ENCODE measurements at regions not wholly inside any gene's neighbourhood (a gene's known extent, or its start where the extent isn't known, plus 50 kb on each side); places are given as distances from the start of the nearest gene placed in this dataset.
"Not testable (repeated sequence)": the region's sequence is repeated elsewhere in the genome, so short reads cannot be mapped to it uniquely, and the experiment has no call there.

DNA sequence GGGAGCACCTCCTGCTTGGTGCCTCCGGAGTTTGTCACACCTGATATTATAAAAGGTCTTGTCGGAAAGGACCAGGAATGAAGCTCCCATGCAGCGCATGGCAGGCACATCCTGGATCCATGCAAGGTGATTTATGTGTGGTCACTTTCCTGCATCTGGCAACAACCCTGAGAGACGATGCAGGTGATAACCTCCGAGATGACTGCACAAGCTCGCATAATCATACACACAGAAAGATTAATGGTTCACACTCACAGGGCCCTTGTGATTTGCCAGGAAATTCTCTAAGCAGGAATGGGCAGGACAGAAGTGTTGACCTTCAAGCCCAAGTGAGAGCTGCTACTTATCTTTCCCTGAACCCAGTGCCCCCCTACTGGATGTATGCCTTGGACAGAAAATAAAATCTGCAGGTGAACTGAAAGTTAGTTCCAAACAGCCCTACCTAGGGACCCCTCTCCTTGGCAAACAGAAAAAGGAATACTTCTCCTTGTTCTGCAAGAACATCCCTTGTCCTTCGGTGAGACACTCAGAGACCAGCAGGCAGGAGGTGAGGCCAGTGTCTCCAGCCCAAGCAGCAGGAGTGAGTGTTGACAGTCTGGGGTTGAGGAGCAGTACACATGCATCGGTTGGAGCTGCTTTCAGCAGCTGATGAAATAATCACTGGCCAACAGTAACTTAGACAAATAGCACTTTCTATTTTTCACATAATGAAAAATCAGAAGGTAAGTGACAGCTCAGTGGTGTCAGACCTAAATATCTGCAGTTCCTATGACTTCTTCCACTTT, 619.4 kb upstream of the B3GAT1 start:
- no peaks in the 10 kb centered on the region for H3K9me3 Mint-ChIP-seq
- H3K27me3 Mint-ChIP-seq (ENCODE audit: low read depth) = no peaks in the 10 kb centered on the region
- H3K4me1 Mint-ChIP-seq (ENCODE audit: low read depth) = no peaks in the 10 kb centered on the region
- H3K4me3 Mint-ChIP-seq = no peak overlapping the region
- DNase-seq (ENCODE audit: low spot score) = no peak
- no peak overlapping the region for H3K27ac Mint-ChIP-seq
- H3K36me3 Mint-ChIP-seq (ENCODE audit: low read depth) = no peaks in the 10 kb centered on the region

DNA sequence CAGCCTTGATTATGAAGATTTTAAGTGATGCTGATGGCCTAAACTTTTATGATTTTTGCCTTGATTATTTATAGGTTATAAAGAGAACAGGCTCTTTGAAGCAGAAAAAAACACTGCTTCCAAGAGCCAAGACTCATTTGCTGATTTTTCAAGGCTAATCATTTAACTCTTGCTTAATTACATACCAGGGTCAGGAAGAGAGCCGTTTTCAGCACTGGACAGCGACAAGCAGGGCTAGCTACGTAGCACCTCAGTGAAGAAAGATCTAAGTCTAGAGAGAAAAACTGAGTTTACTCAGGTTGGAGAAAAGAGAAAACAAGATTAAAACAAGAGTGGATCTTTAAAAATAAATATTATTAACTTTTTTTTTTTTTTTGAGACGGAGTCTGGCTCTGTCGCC, 615.4 kb upstream of the B3GAT1 start:
- Mint-ChIP-seq H3K4me3 (no peak overlapping the region), H3K9me3 (no peaks in the 10 kb centered on the region), H3K4me1 (ENCODE audit: low read depth) (no peaks in the 10 kb centered on the region), H3K27me3 (ENCODE audit: low read depth) (no peaks in the 10 kb centered on the region), H3K27ac (no peak overlapping the region), H3K36me3 (ENCODE audit: low read depth) (no peaks in the 10 kb centered on the region)
- no peak for DNase-seq (ENCODE audit: low spot score)

GRCh38 chr11:135023499-135023898, 611.5 kb upstream of the B3GAT1 start:
- Mint-ChIP-seq H3K4me3 (no peak overlapping the region), H3K36me3 (ENCODE audit: low read depth) (no peaks in the 10 kb centered on the region), H3K27me3 (ENCODE audit: low read depth) (no peaks in the 10 kb centered on the region), H3K4me1 (ENCODE audit: low read depth) (no peaks in the 10 kb centered on the region), H3K9me3 (no peaks in the 10 kb centered on the region), H3K27ac (no peak overlapping the region)
- no peak for DNase-seq (ENCODE audit: low spot score)

DNA sequence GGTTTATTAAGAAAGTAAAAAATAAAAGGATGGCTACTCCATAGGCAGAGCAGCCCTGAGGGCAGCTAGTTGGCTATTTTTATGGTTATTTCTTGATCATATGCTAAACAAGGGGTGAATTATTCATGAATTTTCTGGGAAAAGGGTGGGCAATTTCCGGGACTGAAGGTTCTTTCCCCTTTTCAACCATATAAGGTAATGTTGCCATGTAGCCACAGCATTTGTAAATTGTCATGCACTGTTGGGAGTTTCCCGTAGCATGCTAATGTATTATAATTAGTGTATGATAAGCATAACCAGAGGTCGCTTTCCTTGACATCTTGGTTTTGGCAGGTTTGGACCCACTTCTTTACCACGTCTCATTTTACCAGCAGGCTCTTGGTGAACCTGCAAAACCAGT, 610.4 kb upstream of the B3GAT1 start:
- no peak overlapping the region for H3K4me3 Mint-ChIP-seq
- no peaks in the 10 kb centered on the region for H3K9me3 Mint-ChIP-seq
- H3K4me1 Mint-ChIP-seq (ENCODE audit: low read depth) = no peaks in the 10 kb centered on the region
- H3K27me3 Mint-ChIP-seq (ENCODE audit: low read depth) = no peaks in the 10 kb centered on the region
- no peak overlapping the region for H3K27ac Mint-ChIP-seq
- DNase-seq (ENCODE audit: low spot score) = no peak
- H3K36me3 Mint-ChIP-seq (ENCODE audit: low read depth) = no peaks in the 10 kb centered on the region

GRCh38 chr11:135019899-135020298, 607.9 kb upstream of the B3GAT1 start:
- Mint-ChIP-seq H3K27me3 (ENCODE audit: low read depth) (no peaks in the 10 kb centered on the region), H3K4me1 (ENCODE audit: low read depth) (no peaks in the 10 kb centered on the region), H3K9me3 (no peaks in the 10 kb centered on the region), H3K27ac (no peak overlapping the region), H3K4me3 (no peak overlapping the region), H3K36me3 (ENCODE audit: low read depth) (no peaks in the 10 kb centered on the region)
- no peak for DNase-seq (ENCODE audit: low spot score)

DNA sequence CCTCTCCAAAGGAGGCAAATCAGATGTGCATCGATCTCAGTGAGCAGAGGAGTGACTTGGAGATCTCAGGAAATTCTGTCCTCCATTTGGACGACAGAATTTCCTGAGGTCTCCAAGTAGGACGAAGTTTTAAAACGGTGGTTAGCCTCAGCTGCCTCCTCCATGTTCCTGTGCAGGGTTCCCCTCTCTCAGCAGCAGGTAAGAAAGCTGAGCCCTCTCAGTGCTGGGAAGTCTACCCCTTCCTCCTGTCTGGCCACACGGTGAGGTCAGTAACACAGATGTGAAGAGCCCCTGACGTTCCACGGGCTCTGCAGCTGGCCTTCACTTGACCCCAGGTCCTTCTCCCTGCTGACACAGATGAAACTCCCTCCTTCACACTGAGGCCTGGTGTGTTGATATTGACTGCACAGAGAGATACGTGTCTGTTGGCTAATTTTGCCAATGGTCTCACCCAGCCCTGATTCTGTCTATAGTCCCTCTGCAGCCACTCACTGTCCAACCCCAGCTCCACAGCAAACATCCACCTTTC, 607.4 kb upstream of the B3GAT1 start:
- no peak for DNase-seq (ENCODE audit: low spot score)
- H3K4me3 Mint-ChIP-seq = no peak overlapping the region
- no peaks in the 10 kb centered on the region for H3K4me1 Mint-ChIP-seq (ENCODE audit: low read depth)
- H3K9me3 Mint-ChIP-seq = no peaks in the 10 kb centered on the region
- no peaks in the 10 kb centered on the region for H3K27me3 Mint-ChIP-seq (ENCODE audit: low read depth)
- no peak overlapping the region for H3K27ac Mint-ChIP-seq
- H3K36me3 Mint-ChIP-seq (ENCODE audit: low read depth) = no peaks in the 10 kb centered on the region

DNA sequence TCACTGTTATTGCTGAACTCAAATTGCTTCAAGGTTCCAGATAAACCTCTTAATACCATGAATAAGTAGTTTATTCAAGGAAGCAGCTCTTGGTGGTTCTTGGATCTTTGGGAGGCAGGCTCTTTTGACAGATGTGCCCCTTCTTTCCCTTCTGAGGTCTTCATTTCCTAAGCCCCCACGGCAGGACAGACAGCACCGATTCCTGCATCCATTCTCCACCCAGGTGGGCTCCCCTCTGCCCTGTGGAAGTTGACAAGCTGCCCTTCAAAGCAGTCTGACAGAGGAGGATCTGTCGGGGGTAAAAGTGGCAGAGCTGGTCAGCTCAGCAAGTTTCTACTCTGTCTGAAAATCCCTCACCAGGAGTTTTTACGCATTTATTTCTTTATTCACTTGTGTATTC, 605.3 kb upstream of the B3GAT1 start:
- Mint-ChIP-seq H3K36me3 (ENCODE audit: low read depth) (no peaks in the 10 kb centered on the region), H3K9me3 (no peaks in the 10 kb centered on the region), H3K27ac (no peak overlapping the region), H3K4me3 (no peak overlapping the region), H3K4me1 (ENCODE audit: low read depth) (no peaks in the 10 kb centered on the region), H3K27me3 (ENCODE audit: low read depth) (no peaks in the 10 kb centered on the region)
- no peak for DNase-seq (ENCODE audit: low spot score)

- Mint-ChIP-seq H3K4me3 (no peak overlapping the region), H3K4me1 (ENCODE audit: low read depth) (no peaks in the 10 kb centered on the region), H3K9me3 (no peaks in the 10 kb centered on the region), H3K27me3 (ENCODE audit: low read depth) (no peaks in the 10 kb centered on the region), H3K36me3 (ENCODE audit: low read depth) (no peaks in the 10 kb centered on the region), H3K27ac (no peak overlapping the region)
- no peak for DNase-seq (ENCODE audit: low spot score)
Measured at GRCh38 chr11:135015966-135016365, 603.9 kb upstream of the B3GAT1 start.

GRCh38 chr11:135011313-135011712, 599.3 kb upstream of the B3GAT1 start:
- H3K36me3 Mint-ChIP-seq (ENCODE audit: low read depth); H3K4me3 Mint-ChIP-seq; H3K27me3 Mint-ChIP-seq (ENCODE audit: low read depth); H3K9me3 Mint-ChIP-seq; H3K4me1 Mint-ChIP-seq (ENCODE audit: low read depth); DNase-seq (ENCODE audit: low spot score); H3K27ac Mint-ChIP-seq: not testable (repeated sequence)

DNA sequence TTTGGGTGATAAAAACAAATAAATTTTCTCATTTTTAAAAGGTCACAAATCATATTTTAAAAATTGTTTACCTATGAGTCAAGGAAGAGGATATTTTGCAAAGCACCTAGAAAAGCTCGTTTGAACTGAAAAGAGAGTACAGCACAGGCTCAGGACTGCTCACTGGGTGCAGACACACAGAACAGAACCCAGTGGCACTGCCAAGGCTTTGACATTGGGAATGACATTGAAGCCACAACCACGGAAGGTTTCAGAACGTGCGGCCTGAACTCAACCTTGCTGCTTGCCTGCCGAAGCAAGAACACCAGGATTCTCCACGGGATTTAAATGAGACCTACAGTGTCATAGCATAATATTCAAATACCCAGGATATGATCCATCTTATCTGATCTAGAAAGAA, 597.1 kb upstream of the B3GAT1 start:
- Mint-ChIP-seq H3K9me3 (no peaks in the 10 kb centered on the region), H3K4me1 (ENCODE audit: low read depth) (no peaks in the 10 kb centered on the region), H3K36me3 (ENCODE audit: low read depth) (no peaks in the 10 kb centered on the region), H3K27me3 (ENCODE audit: low read depth) (no peaks in the 10 kb centered on the region), H3K4me3 (no peak overlapping the region), H3K27ac (no peak overlapping the region)
- no peak for DNase-seq (ENCODE audit: low spot score)

- Mint-ChIP-seq H3K27me3 (ENCODE audit: low read depth) (no peaks in the 10 kb centered on the region), H3K9me3 (no peaks in the 10 kb centered on the region), H3K27ac (no peak overlapping the region), H3K4me3 (no peak overlapping the region), H3K4me1 (ENCODE audit: low read depth) (no peaks in the 10 kb centered on the region), H3K36me3 (ENCODE audit: low read depth) (no peaks in the 10 kb centered on the region)
- no peak for DNase-seq (ENCODE audit: low spot score)
Measured at GRCh38 chr11:135008412-135008811, 596.4 kb upstream of the B3GAT1 start.

DNA sequence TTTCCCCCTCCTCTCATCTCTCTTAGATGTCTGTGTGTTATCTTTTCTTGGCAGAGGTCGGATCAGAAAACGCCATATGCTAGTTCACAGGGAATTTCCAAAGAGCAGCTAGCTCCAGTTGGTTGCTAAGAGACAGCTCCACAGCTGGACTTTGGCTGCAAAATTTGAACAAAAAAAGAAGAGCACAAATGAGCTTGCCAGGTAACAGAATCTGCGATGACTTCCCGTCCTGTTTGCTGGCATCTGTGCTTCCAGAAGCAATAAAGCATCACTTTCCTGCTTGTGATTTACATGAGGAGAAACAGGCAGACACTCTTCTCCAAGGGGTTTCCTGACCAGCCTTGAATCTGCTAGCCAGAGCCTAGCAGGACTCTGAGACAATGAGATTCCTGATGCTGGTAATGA, 596.0 kb upstream of the B3GAT1 start:
- DNase-seq (ENCODE audit: low spot score) = no peak
- Mint-ChIP-seq H3K4me1 (ENCODE audit: low read depth) (no peaks in the 10 kb centered on the region), H3K27ac (no peak overlapping the region), H3K9me3 (no peaks in the 10 kb centered on the region), H3K36me3 (ENCODE audit: low read depth) (no peaks in the 10 kb centered on the region), H3K27me3 (ENCODE audit: low read depth) (no peaks in the 10 kb centered on the region), H3K4me3 (no peak overlapping the region)

DNA sequence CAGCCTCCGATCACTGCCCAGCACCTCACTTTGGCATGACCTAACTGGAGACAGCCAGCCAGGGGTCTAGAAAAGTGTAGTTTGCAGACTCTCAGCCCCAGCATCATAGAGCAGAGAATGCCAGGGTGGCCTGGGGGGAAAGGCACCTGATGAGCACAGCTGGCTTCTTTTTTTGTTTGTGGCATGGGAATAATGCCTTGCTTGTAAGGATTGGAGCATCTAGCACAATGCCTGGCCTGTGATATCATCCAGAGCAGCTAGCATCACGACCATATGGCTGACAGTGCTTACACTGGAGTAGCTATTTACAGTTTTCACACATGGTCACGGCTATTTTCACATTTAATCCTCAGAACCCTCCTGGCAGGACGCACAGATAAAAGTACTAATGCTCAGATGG, 594.8 kb upstream of the B3GAT1 start:
- H3K36me3 Mint-ChIP-seq (ENCODE audit: low read depth) = no peaks in the 10 kb centered on the region

GRCh38 chr11:135004495-135004894, 592.5 kb upstream of the B3GAT1 start:
- H3K4me1 Mint-ChIP-seq (ENCODE audit: low read depth) = no peaks in the 10 kb centered on the region
- no peak for DNase-seq (ENCODE audit: low spot score)

More for the DNA sequence above, 594.8 kb upstream of the B3GAT1 start:
- Mint-ChIP-seq H3K27me3 (ENCODE audit: low read depth) (no peaks in the 10 kb centered on the region), H3K9me3 (no peaks in the 10 kb centered on the region), H3K4me3 (no peak overlapping the region), H3K27ac (no peak overlapping the region), H3K4me1 (ENCODE audit: low read depth) (no peaks in the 10 kb centered on the region)
- DNase-seq (ENCODE audit: low spot score) = no peak

DNA sequence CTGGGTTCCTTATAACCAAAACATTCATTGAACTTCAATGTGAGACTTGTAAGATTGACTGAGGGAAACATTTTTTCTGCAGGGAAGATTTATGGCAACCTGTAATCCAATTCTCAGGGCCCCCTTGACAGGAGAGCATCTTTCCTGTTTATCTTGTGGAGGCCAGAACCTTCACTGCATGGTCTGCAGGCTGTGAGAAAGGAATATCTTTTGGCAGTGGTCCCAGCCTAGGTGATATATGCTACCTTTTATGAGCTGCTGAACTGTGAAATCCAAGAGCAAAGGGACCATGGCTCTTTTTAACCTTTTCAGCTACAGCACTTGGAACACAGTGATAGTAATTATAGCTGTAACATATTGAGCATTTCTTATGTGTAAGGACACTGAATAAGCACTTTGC, 590.2 kb upstream of the B3GAT1 start:
- Mint-ChIP-seq H3K27me3 (ENCODE audit: low read depth) (no peaks in the 10 kb centered on the region), H3K36me3 (ENCODE audit: low read depth) (no peaks in the 10 kb centered on the region), H3K4me1 (ENCODE audit: low read depth) (no peaks in the 10 kb centered on the region), H3K9me3 (no peaks in the 10 kb centered on the region), H3K4me3 (no peak overlapping the region), H3K27ac (no peak overlapping the region)
- DNase-seq (ENCODE audit: low spot score) = no peak

More at GRCh38 chr11:135004495-135004894, 592.5 kb upstream of the B3GAT1 start:
- Mint-ChIP-seq H3K27ac (no peak overlapping the region), H3K9me3 (no peaks in the 10 kb centered on the region), H3K27me3 (ENCODE audit: low read depth) (no peaks in the 10 kb centered on the region), H3K4me3 (no peak overlapping the region), H3K36me3 (ENCODE audit: low read depth) (no peaks in the 10 kb centered on the region)
